K562 (cell line): ENCODE measurements at regions not wholly inside any gene's neighbourhood (a gene's known extent, or its start where the extent isn't known, plus 50 kb on each side); places are given as distances from the start of the nearest gene placed in this dataset.

Experiments
- ATAC-seq: fragments of 200-7000 bp; cut with Tn5 transposase; 3 replicates; pipeline ENCODE4 v1.9.1; 2020; ENCODE audit warnings: moderate library complexity
- BruUV-seq: library from RNA; stranded (reverse); fragments of 400-500 nt; replicated peaks from 2 replicates; lab custom pipeline; 2021; lab: Mats Ljungman, UMichigan
- CTCF ChIA-PET: fragments of 300-600 bp; formaldehyde crosslinking; extraction: SDS; loops from one replicate; lab custom pipeline; 2021; ENCODE audit warnings: low intra/inter-chr PET ratio; lab: Yijun Ruan, JAX
- POLR2A ChIA-PET: fragments of 300-600, 350-650 bp; sonication (Branson Sonifier 250); formaldehyde crosslinking; extraction: SDS; loops from one replicate; lab custom pipeline; 2021; ENCODE audit warnings: antibody characterized with exemption, inconsistent platforms; lab: Yijun Ruan, JAX
- DNase-seq, 4 experiments: peaks; one replicate each; pipeline versions ENCODE4 v3.0.0 to v3.0.0-alpha.2; 2011 to 2018; ENCODE audit warnings: low spot score in 3 of 4, mixed read lengths in 3 of 4; ENCODE audit errors: extremely low read depth in 1 of 4
- FAIRE-seq: peaks from 2 replicates; lab custom pipeline; 2011; peaks lifted over from hg19 to GRCh38; lab: Jason Lieb, UNC
- H2AFZ ChIP-seq: 2 replicates; pipeline ENCODE4 v1.6.0; 2011; ENCODE audit warnings: low read depth, low read length, control low read depth, inconsistent platforms
- H3K27ac ChIP-seq: fragments of 200-600 bp; 3 replicates; pipeline ENCODE4 v1.8.0; 2011; ENCODE audit warnings: low read depth, mild to moderate bottlenecking, control low read depth, inconsistent platforms, low read length, moderate library complexity, mixed read lengths; ENCODE audit errors: extremely low read depth
- H3K27me3 ChIP-seq, 2 experiments: fragments of 300-600 bp in 1 of 2; 2 replicates in 1 of 2; 3 replicates in 1 of 2; pipeline versions ENCODE4 v1.6.0 to v1.8.0; 2011; ENCODE audit warnings: inconsistent platforms in 2 of 2, low read length in 2 of 2, mild to moderate bottlenecking in 1 of 2, mixed read lengths in 1 of 2, moderate library complexity in 1 of 2; ENCODE audit not compliant: control insufficient read depth in 2 of 2, insufficient read depth in 2 of 2
- H3K36me3 ChIP-seq: fragments of 300-600 bp; 3 replicates; pipeline ENCODE4 v1.8.0; 2011; ENCODE audit warnings: mild to moderate bottlenecking, low read length, inconsistent platforms; ENCODE audit not compliant: control insufficient read depth, insufficient read depth
- H3K4me1 ChIP-seq, 2 experiments: fragments of 200-600 bp in 1 of 2; replicated peaks in 1 of 2; 2 replicates in 1 of 2; 3 replicates in 1 of 2; pipeline versions ENCODE4 v1.5.1 to v1.8.0; 2011; ENCODE audit warnings: inconsistent platforms in 2 of 2, low read length in 2 of 2, mild to moderate bottlenecking in 1 of 2, mixed read lengths in 1 of 2, moderate library complexity in 1 of 2; ENCODE audit not compliant: control insufficient read depth in 2 of 2, insufficient read depth in 2 of 2
- H3K4me2 ChIP-seq: 2 replicates; pipeline ENCODE4 v1.6.1; 2011; ENCODE audit warnings: low read length, control low read depth, inconsistent platforms, mixed read lengths; ENCODE audit not compliant: insufficient read depth
- H3K4me3 ChIP-seq: fragments of 200-600 bp; sonication (generic), shearing (Covaris generic); 2 replicates; pipeline ENCODE4 v1.5.1; 2016; ENCODE audit warnings: control low read depth, inconsistent platforms
- H3K79me2 ChIP-seq: fragments of 200-600 bp; 3 replicates; pipeline ENCODE4 v1.8.0; 2011; ENCODE audit warnings: low read length, inconsistent platforms; ENCODE audit not compliant: control insufficient read depth, insufficient read depth
- H3K9ac ChIP-seq, 2 experiments: 2 replicates each; pipeline versions ENCODE4 v1.6.0 to v1.6.1; 2011; ENCODE audit warnings: low read depth in 2 of 2, low read length in 2 of 2, control low read depth in 1 of 2, inconsistent platforms in 1 of 2, mild to moderate bottlenecking in 1 of 2, mixed read lengths in 1 of 2; ENCODE audit not compliant: insufficient read depth in 1 of 2
- H3K9me1 ChIP-seq: one replicate; pipeline ENCODE4 v1.6.0; 2011; ENCODE audit warnings: inconsistent platforms, mild to moderate bottlenecking, low read length, moderate library complexity; ENCODE audit not compliant: control insufficient read depth, insufficient read depth
- H3K9me3 ChIP-seq: replicated peaks from 2 replicates; pipeline ENCODE4 v1.5.1; 2011; ENCODE audit warnings: low read depth, low read length, inconsistent platforms; ENCODE audit not compliant: control insufficient read depth, insufficient read depth
- H4K20me1 ChIP-seq: replicated peaks from 2 replicates; pipeline ENCODE4 v1.6.1; 2011; ENCODE audit warnings: low read length, inconsistent platforms, mixed read lengths; ENCODE audit not compliant: control insufficient read depth, insufficient read depth
- BCLAF1 ChIP-seq, 2 experiments: fragments of 450-650 bp in 1 of 2; IDR thresholded peaks; 2 replicates each; pipeline ENCODE4 v1.6.1; 2011 to 2017; ENCODE audit warnings: low read depth in 2 of 2, antibody characterized with exemption in 1 of 2, borderline replicate concordance in 1 of 2, low read length in 1 of 2, mild to moderate bottlenecking in 1 of 2, mixed read lengths in 1 of 2; ENCODE audit not compliant: control insufficient read depth in 1 of 2
- CBFA2T3 ChIP-seq: fragments of 450-650 bp; IDR thresholded peaks from 2 replicates; pipeline ENCODE4 v1.6.1; 2017
- CEBPZ ChIP-seq: fragments of 150-350 bp; IDR thresholded peaks from 2 replicates; pipeline ENCODE4 v1.6.1; 2014; ENCODE audit warnings: low read depth, mild to moderate bottlenecking, low read length, borderline replicate concordance
- HMGXB4 ChIP-seq: sonication (generic); formaldehyde crosslinking; IDR thresholded peaks from 2 replicates; pipeline ENCODE4 v1.8.1; 2023; ENCODE audit warnings: mild to moderate bottlenecking, missing genetic modification reagents
- NFYB ChIP-seq: IDR thresholded peaks from 2 replicates; pipeline ENCODE4 v1.6.1; 2011; ENCODE audit warnings: mild to moderate bottlenecking, moderate library complexity; ENCODE audit not compliant: insufficient read length; ENCODE audit errors: extremely low read depth
- STAT5B ChIP-seq: fragments of 250-450 bp; sonication (Bioruptor Pico); IDR thresholded peaks from 2 replicates; pipeline ENCODE4 v1.8.0; 2021; ENCODE audit warnings: mild to moderate bottlenecking, inconsistent platforms
- TOE1 ChIP-seq, 2 experiments: fragments of 450-650 bp in 1 of 2; sonication (generic) in 1 of 2; formaldehyde crosslinking in 1 of 2; IDR thresholded peaks; 2 replicates each; pipeline versions ENCODE4 v1.7.1 to v1.8.0; 2016 to 2022; ENCODE audit warnings: borderline replicate concordance in 2 of 2, mild to moderate bottlenecking in 2 of 2, antibody characterized with exemption in 1 of 2, inconsistent platforms in 1 of 2, low read depth in 1 of 2, missing genetic modification reagents in 1 of 2, moderate library complexity in 1 of 2
- ZNF134 ChIP-seq: fragments of 250-450 bp; sonication (Bioruptor Pico); conservative IDR thresholded peaks from 2 replicates; pipeline ENCODE4 v1.4.0; 2020
- in situ Hi-C: fragments of 300-500 bp; cut with MboI; formaldehyde crosslinking; loops from 4 replicates; pipeline ENCODE4 v1.15.0; 2018; ENCODE audit warnings: inconsistent platforms, mixed read lengths
- intact Hi-C: fragments of 100-400 bp; cut with micrococcal nuclease; formaldehyde crosslinking; loops from 2 replicates; pipeline ENCODE4 v1.14.2; 2022
- TF ChIP-seq, protein P1 (sequence below): sonication (generic); formaldehyde crosslinking; IDR thresholded peaks from 2 replicates; pipeline ENCODE4 v1.8.0; 2023; ENCODE audit warnings: mild to moderate bottlenecking, missing genetic modification reagents

DNA sequence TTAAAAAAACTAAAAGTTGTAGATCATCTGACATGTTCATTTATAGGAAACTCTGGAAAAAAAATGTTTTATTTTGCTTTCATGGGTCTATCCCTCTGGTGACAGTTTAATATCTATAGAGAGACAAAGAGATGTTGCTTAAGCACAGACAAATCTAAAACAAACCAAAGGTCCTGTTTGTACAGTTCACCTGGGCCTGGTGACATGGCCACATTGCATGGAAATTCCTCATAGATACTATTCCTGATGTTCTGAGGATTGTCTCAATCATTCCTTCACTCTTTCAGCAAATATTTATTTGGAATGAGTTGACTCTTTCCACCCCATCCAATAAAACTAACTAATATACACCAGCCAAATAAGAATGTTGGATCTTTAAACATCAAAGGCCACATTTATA lies 259.1 kb upstream of the NOCT start:
- no peaks in the 10 kb centered on the region for H4K20me1 ChIP-seq
- H3K9me1 ChIP-seq = no peaks in the 10 kb centered on the region
- ATAC-seq = no peak
- no peak overlapping the region for H3K4me2 ChIP-seq
- no peak for DNase-seq
- FAIRE-seq = no peak
- H3K9me3 ChIP-seq = no peaks in the 10 kb centered on the region
- no peaks in the 10 kb centered on the region for H3K27me3 ChIP-seq
- H3K79me2 ChIP-seq = no peaks in the 10 kb centered on the region
- POLR2A ChIA-PET = no interaction called here
- intact Hi-C loops = no loop called here
- no peak overlapping the region for H3K4me3 ChIP-seq
- no TSS peak for BruUV-seq
- no peak overlapping the region for H2AFZ ChIP-seq
- in situ Hi-C loops = no loop called here
- H3K4me1 ChIP-seq = no peaks in the 10 kb centered on the region
- H3K9ac ChIP-seq = no peak overlapping the region
- no peak overlapping the region for H3K27ac ChIP-seq
- CTCF ChIA-PET = no interaction called here
- H3K36me3 ChIP-seq = no peaks in the 10 kb centered on the region
- no peak for TF ChIP-seq STAT5B (CRISPR knock-in tag)
- no peak for TF ChIP-seq BCLAF1 (IDR thresholded peaks at IDR 0.05; ENCODE audit: borderline replicate concordance in 1 of 2, control insufficient read depth in 1 of 2, low read depth in 2 of 2, low read length in 1 of 2)
- no peak for TF ChIP-seq CBFA2T3
- no peak for TF ChIP-seq ZNF134 (CRISPR knock-in tag)
- TF ChIP-seq CEBPZ = no peak
- no peak for TF ChIP-seq TOE1 (IDR thresholded peaks at IDR 0.05; ENCODE audit: borderline replicate concordance)
- TF ChIP-seq TOE1 (CRISPR knock-in tag; IDR thresholded peaks at IDR 0.05; ENCODE audit: borderline replicate concordance, low read depth) = no peak
- TF ChIP-seq NFYB = no peak
- no peak for TF ChIP-seq HMGXB4 (CRISPR knock-in tag)
- TF ChIP-seq, protein P1, sequence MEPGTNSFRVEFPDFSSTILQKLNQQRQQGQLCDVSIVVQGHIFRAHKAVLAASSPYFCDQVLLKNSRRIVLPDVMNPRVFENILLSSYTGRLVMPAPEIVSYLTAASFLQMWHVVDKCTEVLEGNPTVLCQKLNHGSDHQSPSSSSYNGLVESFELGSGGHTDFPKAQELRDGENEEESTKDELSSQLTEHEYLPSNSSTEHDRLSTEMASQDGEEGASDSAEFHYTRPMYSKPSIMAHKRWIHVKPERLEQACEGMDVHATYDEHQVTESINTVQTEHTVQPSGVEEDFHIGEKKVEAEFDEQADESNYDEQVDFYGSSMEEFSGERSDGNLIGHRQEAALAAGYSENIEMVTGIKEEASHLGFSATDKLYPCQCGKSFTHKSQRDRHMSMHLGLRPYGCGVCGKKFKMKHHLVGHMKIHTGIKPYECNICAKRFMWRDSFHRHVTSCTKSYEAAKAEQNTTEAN (CRISPR knock-in tag) = no peak
